HG03442 (cell line): ENCODE measurements at regions not wholly inside any gene's neighbourhood (a gene's known extent, or its start where the extent isn't known, plus 50 kb on each side); places are given as distances from the start of the nearest gene placed in this dataset.

Source experiments
- ATAC-seq: cut with Tn5 transposase; IDR thresholded peaks from one replicate; pipeline ENCODE4 v1.9.1; 2021; ENCODE audit warnings: mild to moderate bottlenecking, moderate library complexity; ENCODE audit not compliant: unreplicated experiment

DNA sequence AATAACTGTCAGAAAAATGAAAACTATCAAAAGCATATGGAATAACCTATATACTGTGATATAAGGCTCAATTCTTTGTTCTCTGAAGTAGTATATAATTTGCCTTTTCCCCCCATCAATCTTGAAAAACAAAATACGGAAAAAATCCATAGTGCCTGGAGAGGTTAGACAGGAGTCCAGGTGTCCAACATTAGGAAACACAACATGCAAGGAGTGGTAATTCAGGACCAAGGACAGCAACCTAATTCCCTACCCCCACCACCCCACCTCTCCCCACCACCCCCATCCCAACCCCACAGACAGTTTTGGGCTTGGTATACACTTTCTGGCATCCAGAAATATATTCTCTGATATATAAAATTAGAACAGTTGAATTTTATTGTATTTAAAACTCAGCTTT lies 55.1 kb upstream of the SLC25A26 start:
- ATAC-seq = no peak

DNA sequence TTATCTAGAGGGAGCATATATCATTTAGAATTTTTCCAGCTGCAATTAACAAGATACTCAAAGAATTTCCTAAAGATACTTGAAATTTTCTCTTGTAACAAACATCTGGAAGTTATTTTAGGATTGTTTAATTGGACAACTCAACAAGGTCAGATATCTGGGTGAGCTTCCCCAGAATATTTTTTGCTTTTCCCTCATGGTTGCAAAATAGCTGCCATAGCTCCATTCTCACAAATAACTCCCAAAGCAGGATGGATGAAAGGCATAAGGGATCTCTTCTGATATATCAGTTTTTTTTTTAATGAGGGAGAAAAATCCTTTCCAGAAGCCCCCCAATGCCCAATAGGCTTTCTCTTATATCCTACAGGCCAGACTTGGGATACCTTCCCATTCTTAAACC lies 56.6 kb upstream of the SLC25A26 start:
- no peak for ATAC-seq

DNA sequence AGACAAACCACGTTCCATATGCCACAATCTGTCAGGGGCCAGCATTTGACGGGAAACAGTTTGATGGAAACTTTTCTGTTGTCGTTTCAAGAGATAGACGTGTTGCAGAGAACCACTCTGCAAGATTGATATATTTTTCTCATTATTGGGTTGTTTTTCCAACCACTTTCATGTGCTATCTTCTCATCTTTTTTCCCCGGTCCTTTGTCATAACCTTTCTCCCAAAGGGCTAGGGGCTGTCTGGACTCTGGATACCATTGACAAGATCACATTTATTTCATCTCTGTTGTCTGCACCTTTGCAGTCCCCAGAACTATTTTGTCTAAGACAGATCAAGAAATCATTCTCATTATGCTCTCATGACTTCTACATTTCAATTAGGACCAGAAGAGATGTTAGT lies 57.6 kb upstream of the SLC25A26 start:
- no peak for ATAC-seq

DNA sequence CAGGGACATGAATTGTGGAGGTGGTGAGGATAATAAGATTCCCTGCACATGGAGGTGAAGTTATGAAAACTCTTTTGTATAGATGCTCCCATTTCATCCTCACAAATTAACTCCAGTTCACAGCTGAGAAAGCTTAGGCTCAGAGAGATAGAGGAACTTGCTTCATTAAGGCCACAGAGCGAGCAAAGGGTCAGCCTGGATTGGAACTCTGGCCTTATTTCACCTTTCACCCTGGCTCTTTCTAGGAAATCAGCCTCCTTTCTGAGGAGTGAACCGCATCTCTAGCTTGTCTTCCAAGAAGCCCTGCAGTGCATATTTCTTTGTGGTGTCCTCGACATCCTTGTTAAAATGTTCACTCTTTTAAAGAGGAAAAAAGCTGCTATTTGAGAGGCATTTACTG lies 58.0 kb upstream of the SLC25A26 start:
- ATAC-seq = no peak

DNA sequence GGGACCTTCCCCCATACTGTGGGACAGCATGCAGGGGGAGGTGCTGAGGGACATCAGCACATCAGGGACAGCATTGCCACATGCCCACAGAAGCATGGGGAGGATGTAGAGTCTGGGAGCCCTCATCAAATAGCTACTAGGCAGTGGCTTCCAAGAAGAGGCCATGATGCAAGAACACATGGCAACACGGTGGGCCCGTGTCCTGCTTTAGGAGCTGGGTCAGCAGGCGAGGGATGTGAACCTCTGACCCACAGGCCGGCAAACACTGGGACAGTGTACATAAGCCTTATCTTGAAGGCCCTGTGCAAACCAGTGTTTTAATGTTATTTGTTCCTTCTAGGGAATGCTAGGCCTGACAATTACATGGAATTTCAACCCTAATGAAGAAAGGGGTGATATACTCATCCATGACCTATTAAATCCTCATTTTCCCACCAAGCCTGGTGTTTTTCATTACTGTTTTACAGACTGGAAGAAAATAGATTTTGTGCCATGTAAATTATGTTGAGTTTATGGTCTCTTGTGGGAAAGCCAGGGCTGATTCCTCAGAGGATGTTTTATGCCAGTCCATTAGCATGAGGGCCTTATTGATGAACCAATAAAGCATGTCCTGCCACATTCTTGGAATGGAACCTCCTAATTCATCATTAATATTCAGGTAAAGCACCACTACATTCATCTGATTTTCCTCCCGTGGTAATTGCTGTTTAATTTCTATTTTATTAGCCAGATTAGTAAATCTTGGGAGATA lies 61.7 kb upstream of the SLC25A26 start:
- ATAC-seq = no peak

DNA sequence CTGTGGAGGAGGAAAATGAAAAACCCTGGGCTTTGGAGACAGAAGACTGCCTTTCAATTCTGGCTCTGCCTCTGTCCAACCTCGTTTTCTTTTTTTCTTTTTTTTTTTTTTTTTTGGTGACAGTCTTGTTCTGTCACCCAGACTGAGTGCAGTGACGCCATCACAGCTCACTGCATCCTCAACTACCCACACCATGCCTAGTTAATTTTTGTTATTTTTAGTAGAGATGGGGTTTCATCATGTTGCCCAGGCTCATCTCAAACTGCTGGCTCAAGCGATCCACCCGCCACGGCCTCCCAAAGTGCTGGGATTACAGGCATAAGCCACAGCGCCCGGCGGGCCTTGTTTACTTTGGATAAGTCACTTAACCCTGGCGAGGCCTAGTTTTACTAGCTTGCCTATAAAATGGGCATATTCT lies 66.3 kb upstream of the SLC25A26 start:
- ATAC-seq = no peak

DNA sequence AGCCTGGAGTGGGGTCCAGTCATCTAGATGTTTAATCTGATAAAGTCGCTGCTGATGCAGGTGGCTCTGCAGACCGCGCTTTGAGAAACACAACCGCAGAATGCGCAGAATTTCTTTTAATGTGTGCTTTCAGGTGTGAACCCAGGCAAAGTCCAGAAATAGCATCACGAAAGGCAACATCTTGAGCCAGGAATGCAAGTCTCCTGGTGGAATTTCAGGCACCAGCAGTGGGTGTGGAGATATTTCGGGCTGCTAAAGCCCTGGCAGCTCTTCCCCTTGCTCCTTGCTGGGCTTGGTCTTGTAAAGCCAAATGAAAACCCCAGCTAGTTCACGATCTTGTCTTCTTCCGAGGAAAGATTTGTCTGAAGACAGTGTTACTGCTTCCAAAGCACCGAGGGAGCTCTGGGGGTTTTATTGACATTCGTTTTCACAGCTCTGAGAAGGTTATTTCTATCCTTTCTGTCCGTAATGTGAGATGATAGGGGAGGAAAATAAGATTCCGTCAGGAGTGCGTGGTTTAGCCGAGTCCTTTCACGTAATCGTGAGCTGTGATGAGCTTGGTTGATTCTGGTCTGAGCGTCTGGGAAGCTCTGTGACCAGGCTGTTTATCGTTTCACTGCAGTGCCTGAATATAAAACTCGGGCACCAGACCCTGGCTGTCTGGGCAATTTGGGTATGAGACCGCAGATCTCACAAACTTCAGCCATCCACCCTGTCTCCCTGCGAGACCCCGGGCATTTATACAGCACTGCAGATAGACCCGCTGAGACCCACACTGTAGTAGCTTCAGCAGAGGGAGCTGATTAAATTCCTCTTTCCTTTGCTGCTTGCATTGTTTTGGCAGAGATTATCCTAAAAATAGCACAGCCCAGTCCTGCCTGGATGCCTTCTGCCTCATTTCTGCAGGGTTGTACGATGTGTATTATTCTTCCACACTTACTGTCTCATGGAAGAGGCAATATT lies 67.0 kb upstream of the SLC25A26 start:
- no peak for ATAC-seq

DNA sequence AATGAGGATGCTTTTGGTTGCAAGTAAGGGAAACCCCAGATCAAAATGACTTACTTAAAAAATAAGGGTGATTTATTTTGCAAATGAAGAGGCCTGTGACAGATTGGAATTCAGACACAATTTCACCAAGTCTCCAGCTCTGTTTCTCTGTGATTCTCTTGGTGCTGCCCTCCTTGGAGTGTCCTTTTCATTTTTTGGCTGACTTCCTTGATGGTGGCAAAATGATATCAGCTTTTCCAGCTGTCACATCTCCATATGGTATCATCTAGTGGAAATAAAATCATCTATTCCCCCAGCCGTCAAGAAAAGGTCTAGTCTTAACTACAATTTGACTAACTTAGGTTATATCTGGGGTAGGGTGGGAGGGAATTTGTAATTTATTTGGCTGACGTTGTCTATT lies 68.5 kb upstream of the SLC25A26 start:
- no peak for ATAC-seq

DNA sequence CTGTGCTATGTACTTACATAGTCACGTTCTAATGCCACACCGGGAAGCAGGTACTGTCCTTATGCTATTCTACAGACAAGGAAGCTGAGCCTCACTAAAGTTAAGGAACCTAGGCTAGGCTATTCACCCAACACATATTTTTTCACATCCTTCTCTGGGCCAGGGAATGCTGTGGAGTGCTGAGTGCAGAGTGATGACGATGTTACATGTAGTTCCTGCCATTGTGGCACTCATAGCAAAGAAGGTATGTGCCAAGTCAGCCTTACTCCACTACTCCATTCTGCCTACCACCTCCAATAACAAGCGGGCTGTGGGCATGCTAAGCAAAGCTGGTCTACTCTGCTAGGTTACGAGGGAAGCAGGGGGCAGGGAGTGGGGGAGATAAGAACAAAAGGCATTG lies 69.8 kb upstream of the SLC25A26 start:
- ATAC-seq = no peak

DNA sequence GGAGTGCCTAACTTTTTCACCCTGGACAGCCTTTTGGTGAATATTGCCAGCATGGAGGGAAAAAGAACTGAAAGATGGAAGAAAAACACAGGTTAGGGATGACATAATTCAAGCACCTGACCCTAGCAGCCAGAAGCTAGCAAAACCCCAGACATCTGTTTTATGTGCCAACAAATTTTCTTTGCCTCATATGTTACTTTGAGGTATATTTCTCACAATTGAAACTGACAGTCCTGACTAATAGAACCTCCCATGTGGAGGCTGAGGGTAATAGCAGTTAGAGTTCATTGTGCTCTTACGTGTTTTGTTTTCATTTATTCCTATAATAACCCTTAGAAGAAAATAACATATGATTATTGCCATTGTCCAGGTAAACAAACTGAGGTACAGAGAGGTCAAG lies 71.5 kb upstream of the SLC25A26 start:
- ATAC-seq = no peak

DNA sequence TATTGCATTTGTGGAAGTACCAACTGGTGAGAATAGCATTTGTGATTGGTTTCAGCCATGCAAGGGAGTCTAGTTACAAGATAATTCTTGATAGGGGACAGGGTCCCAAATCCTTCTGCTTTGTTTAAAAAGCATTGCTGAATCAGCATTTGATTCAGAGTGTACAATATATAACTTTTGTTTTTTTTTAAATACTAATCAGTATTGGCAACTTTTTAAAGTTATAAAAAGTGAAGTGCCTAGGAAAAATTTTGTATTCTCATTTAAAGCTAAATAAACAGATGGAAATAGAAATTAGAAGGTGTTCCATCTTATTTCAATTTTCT lies 75.4 kb upstream of the SLC25A26 start:
- no peak for ATAC-seq

DNA sequence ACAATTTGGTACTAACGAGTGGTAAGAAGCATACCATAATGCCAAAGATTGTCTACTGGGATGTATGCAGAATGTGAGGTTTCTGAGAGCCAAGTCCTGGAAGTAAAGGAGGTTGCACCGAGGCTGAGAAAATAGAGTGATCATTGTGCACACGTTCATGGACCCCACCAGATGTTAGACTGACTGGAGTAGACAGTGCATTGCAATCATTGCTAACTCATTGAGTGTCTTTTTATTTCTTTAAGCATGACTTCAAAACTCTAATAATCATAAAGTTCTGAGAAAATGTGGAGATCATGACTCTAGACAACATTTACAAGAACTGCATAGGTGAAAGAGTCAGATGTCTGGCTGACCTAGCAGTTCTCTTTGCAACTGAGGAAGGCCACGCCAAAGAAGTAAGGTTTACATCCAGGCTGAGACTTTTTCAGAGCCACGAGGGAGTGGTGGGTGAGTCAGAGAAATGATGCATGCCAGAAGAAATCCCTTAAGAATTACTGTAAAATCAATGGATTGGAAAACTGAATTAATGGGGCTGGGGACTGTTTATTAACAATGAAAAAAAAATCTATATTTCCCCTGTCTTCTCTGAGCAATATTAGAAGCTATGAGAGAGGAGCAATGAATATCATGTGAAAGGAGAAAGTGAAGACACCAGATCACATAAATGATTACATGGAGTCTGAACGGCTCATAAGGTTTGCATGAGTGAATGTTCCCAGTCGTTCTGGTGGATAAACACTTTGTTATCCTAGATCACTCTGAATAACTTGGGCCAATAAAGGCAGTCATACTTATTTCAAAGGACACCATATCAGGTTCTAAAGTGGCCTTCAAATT lies 76.0 kb upstream of the SLC25A26 start:
- no peak for ATAC-seq

DNA sequence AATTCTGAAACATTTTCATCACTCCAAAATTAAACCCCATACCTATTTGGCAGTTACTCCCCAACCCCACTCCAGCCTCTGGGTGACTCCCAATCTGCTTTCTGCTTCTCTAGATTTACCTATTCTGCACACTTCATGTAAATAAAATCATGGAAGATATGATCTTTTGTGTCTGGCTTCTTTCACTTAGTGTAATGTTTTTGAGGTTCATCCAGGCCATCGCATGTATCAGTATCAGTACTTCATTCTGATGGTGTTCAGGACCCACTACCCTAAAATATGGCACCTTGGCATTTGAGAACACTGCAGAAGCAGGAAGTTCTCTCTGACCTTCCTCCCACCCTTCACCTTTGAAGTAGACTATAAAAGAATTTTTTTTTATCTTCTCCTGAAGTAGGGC lies 78.7 kb upstream of the SLC25A26 start:
- ATAC-seq = no peak

DNA sequence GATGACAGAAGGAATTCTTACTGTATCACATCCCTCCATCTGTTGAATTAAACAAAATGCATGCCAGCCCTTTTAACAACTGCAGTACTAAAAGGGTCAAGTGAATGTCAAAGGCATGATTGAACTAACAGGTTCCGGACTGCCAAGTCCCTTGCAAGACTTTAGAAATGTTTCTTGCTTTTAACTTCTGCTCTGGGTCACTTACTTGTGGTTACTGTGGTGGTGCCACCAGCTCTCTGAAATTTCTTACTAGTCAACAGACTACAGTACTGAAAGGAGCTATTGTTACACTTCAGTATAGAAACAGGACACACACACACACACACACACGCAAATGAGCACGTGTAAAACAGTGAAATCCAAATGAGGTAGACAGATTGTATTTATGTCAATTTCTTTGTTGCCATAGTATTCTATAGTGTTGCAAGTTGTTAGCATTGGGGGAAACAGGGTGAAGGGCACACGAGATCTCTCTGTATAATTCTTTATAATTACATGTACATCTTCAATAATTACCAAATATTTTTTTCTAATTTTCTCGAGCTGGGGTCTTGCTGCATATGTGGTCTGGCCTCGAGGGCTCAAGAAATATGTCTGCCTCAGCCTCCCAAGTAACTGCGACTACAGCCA lies 79.9 kb upstream of the SLC25A26 start:
- ATAC-seq = peak; percentile 78

DNA sequence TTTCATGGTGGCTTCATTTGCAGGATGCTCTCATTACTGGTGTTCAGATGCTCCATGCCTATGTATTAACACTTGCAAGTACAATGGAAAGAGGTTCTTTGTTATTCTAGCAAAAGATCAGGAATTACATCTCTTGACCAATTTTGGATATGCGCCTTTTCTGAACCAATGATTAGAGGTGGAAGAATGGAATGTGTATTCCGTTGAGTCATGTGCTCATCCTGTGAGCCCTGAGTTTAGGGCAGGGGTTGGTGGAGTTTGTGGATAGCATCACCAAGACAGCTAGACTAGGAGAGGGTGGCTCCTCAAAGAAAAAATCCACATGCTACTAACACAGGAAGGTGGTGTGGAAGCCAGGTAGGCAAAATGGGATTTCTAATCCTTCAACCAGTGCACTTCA lies 80.7 kb upstream of the SLC25A26 start:
- ATAC-seq = no peak

DNA sequence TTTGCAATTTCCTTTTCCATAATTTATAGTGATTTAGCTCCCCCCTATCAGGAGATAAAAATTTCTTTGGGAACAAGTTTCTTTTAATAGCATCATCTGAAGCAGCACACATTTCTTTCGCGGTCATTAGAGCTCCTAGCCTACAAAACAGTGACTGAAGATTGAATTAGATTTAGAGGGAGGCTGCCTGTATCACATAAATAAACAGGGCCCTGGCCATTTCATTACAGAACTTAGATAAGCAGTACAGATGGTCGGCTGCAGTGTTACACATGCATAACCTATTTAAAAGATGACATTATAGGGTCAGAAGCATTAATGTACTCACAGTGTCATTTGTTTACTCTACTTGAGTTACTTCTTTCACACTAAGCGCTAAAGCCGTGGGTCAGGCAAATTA lies 81.4 kb upstream of the SLC25A26 start:
- ATAC-seq = no peak

DNA sequence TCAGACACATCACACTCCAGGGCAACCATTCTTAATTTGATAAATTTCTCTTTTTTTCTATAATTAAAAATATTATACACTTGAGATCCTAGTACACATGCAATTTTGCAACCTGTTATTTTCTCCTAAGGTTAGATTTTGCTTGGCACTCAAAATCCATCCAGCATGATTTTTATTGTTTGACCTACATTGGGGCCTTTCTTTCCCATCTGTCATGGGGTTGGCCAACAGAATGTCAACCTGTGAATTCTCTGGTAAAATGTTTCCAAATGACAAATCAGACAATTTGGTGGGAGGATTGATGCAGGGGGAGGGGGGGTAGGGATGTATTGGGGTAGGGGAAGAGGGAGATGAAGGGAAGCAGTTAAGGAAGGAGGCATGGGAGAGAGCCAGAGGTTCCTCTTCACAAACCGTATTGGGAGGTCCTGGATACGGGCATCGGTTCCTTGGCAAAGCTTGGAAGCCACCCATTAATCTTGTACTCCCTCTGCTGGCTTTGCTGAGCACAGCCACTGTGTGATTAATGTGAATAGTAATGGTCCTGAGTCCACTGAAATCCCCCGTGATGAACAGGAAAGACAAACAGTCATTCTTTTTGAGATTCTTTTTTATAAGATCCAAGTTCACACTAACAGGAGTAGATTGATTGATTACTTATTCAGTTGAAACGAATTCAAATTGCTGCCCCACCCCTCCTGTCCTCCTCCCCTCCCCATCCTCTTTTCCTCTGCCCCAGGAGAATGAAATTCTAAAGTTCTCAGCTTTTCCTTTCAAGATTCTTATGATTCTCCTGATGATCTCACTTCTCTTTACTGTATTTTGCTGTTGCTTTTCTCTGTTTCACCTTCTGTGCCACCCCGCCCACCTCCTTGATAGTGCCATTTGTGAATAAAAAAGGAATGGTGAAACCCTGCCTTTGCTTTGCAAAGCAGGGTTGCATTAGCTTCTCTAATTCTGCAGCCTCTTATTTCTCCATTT lies 82.2 kb upstream of the SLC25A26 start:
- ATAC-seq = no peak

DNA sequence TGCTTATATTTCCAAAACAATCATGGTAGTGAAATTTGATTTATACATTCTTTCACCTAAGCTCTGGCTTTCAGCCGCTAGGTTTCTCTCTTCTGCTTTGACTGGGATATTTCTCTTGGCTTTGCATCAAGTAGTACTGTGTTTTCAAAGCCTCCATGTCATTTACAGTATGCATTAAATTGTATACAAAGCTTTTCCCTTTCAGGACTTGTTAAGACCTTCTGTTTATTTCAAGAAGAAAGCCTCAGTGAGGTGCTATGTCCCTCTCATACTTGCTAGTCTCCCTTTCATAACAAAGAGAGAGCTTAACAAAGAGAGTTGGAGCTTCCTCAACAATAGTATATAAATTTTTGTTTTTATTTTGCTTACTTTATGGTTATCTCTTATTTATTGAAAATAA lies 84.2 kb upstream of the SLC25A26 start:
- ATAC-seq = no peak

DNA sequence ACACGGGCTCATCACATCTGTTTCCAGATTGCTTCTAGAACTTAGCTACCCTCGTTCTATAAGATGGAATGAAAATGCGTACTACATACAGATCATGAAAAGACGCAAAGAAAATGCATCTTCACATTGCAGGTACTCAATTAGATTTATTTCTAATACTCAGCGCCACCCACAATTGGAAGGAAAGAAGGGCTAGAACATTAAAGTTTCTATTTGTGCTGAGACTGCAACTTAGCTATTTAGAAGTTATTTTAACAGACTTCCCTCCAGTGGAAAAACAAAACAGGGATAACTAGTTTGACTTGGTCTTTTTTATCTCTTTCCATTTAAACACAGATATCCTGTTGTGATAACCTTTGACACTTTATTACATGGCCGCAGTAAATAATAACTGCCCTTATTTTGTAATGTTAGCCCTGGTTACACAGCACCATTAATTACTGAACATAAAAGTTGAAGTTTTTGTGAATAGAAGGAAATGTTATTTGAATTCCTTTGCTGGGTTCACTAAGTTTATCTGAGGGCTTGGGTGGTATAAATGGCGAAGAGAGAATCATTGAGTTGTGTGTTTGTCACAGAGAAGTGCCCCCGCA lies 86.9 kb upstream of the SLC25A26 start:
- ATAC-seq = no peak
